Spleen (tissue), 11 donors: ENCODE measurements at regions not wholly inside any gene's neighbourhood (a gene's known extent, or its start where the extent isn't known, plus 50 kb on each side); places are given as distances from the start of the nearest gene placed in this dataset.
"Not testable (repeated sequence)": the region's sequence is repeated elsewhere in the genome, so short reads cannot be mapped to it uniquely, and the experiment has no call there.

ENCODE experiments used
- DNase-seq: peaks from one replicate; pipeline ENCODE4 v3.0.0-alpha.2; 2020
- H3K27ac ChIP-seq, 8 donors: fragments of 200-600 bp; sonication (generic) in 7 of 8; 1 replicate in 4 of 8; 2 replicates in 4 of 8; pipeline versions ENCODE4 v1.5.0 to v1.8.0; 2016 to 2021; ENCODE audit warnings: inconsistent platforms in 4 of 8, mild to moderate bottlenecking in 4 of 8, moderate library complexity in 1 of 8
- H3K27me3 ChIP-seq, 7 donors: fragments of 200-600 bp; sonication (generic) in 6 of 7; replicated peaks in 1 of 7; 1 replicate in 4 of 7; 2 replicates in 3 of 7; pipeline versions ENCODE4 v1.5.0 to v1.8.0; 2016 to 2021; ENCODE audit warnings: inconsistent platforms in 3 of 7, mild to moderate bottlenecking in 1 of 7
- H3K36me3 ChIP-seq, 6 donors: fragments of 200-600 bp; sonication (generic) in 5 of 6; 1 replicate in 4 of 6; 2 replicates in 2 of 6; pipeline versions ENCODE4 v1.5.0 to v1.8.0; 2016 to 2021; ENCODE audit warnings: inconsistent platforms in 2 of 6
- H3K4me1 ChIP-seq, 6 donors: fragments of 200-600 bp; sonication (generic) in 5 of 6; 1 replicate in 3 of 6; 2 replicates in 3 of 6; pipeline versions ENCODE4 v1.5.0 to v1.8.0; 2016 to 2021; ENCODE audit warnings: inconsistent platforms in 3 of 6
- H3K4me3 ChIP-seq, 8 donors: fragments of 200-600 bp; sonication (generic) in 7 of 8; 1 replicate in 4 of 8; 2 replicates in 4 of 8; pipeline versions ENCODE4 v1.5.0 to v1.8.0; 2016 to 2021; ENCODE audit warnings: inconsistent platforms in 4 of 8, mild to moderate bottlenecking in 4 of 8, moderate library complexity in 2 of 8
- H3K9me3 ChIP-seq, 8 donors: fragments of 200-600 bp; sonication (generic) in 7 of 8; 1 replicate in 4 of 8; 2 replicates in 4 of 8; pipeline versions ENCODE4 v1.5.0 to v1.8.0; 2016 to 2021; ENCODE audit warnings: inconsistent platforms in 4 of 8
- WGBS, 5 donors: extraction: QIAGEN DNeasy Blood & Tissue Kit in 3 of 5; methylation state at CpG; one replicate each; pipeline versions ENCODE4 v1.1.5 to v1.1.7; 2013 to 2018; 5-methylcytosine and 5-hydroxymethylcytosine counted together
- intact Hi-C: fragments of 100-400 bp; cut with DNase I; formaldehyde crosslinking; loops from one replicate; pipeline ENCODE4 v1.15.0; 2023; ENCODE audit warnings: low total_unique reads
- donor health status: healthy with polysubstance abuse.
- donor health status: DM: no; HTN: no; CAD: no; lungs with moderate emphysema.
- donor health status: DM: no; HTN: no; CAD: no.
- donor health status: Bipolar disorder and iron deficiency.
- donor health status: healthy.
- donor health status: DM: no; HTN: no; CAD: no.
- donor health status: DM: yes; HTN: yes; CAD: no.

DNA sequence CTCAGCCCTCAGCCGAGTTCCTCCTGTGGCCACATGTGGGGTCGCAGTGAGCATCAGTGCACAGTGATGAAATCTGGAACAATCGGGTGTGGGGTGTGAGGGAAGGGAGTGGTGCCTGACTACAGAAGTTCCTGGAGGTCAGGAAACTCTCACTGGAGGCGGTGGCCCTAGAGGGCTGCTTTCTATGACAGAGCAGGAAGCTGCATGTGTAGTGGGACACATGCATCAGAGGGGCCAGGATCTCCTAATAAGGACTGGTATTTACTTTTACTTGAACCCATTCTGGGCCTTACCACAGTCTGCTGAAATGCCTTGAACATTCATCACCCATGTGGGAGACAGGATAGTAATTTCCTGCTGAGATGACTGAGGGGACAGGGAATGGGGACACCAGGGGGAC lies 952.0 kb downstream of the SPATA31A6 start:
- H3K4me1 ChIP-seq, H3K27me3 ChIP-seq, intact Hi-C loops, H3K4me3 ChIP-seq, H3K27ac ChIP-seq, H3K9me3 ChIP-seq, H3K36me3 ChIP-seq, DNase-seq: not testable (repeated sequence)
- 30 to 65% (median 56%) methylated on average over 3 to 4 of the region's 4 CpGs for WGBS, 5 donors

DNA sequence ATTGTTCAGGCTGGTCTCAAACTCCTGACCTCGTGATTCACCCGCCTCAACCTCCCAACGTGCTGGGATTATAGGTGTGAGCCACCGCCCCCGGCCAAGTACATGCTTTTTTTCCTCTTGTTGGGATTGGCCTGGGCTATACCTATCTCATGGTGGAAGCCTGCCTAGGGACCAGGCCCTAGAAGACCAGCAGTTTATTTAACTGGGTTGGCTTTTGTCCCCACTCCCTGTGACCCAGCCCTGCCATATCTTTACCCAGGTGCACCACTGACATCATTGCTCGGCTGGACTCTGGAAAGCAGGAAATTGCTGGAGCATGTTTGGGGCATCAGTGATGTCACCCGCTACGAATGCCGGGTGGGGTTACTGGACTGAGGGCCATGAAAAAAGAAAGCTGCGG lies 955.5 kb downstream of the SPATA31A6 start:
- not testable (repeated sequence) for H3K36me3 ChIP-seq

DNA sequence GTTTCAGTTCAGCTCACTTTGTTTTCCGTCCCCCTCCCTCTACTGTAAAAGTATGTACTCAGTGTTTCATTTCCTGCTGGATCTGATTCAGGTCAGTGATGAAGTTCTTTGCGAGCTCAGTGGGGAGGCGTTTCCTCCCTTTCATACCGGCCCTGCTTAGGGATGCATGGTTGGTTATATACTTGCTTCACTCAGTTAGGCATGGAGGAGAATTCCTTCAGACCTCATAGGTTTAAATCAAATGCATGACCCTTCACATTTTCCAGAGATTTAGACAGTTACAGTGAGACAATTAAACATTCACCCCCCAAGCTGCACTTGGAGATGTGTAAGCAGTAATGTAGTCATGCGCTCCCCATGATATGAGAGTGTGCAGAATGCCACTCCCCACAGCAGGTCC lies 955.9 kb downstream of the SPATA31A6 start:
- 60 to 100% (median 67%) methylated on average over 1 to 2 of the region's 5 CpGs for WGBS, 5 donors
- intact Hi-C loops, H3K4me3 ChIP-seq, H3K27me3 ChIP-seq, DNase-seq, H3K9me3 ChIP-seq, H3K36me3 ChIP-seq, H3K27ac ChIP-seq, H3K4me1 ChIP-seq: not testable (repeated sequence)

More for the DNA sequence above, 955.5 kb downstream of the SPATA31A6 start:
- DNase-seq, H3K27me3 ChIP-seq, H3K4me1 ChIP-seq, H3K9me3 ChIP-seq, H3K27ac ChIP-seq, H3K4me3 ChIP-seq, intact Hi-C loops: not testable (repeated sequence)
- WGBS, 5 donors, result 79 to 98% (median 86%) methylated on average over 5 to 6 of the region's 10 CpGs

GRCh38 chr9:43139878-43140608 lies 956.6 kb downstream of the SPATA31A6 start:
- H3K27ac ChIP-seq, result peak overlapping the region in 1 of 8 donors; percentile 9
- H3K27me3 ChIP-seq, result not testable (repeated sequence)

More at GRCh38 chr9:43139878-43140608, 956.6 kb downstream of the SPATA31A6 start:
- H3K4me3 ChIP-seq, H3K4me1 ChIP-seq, DNase-seq, H3K36me3 ChIP-seq, intact Hi-C loops, H3K9me3 ChIP-seq: not testable (repeated sequence)
- WGBS, 5 donors, result 49 to 85% (median 80%) methylated on average over 6 to 8 of the region's 8 CpGs
